H1 (cell line): ENCODE measurements at regions not wholly inside any gene's neighbourhood (a gene's known extent, or its start where the extent isn't known, plus 50 kb on each side); places are given as distances from the start of the nearest gene placed in this dataset.

Experiments used
- CTCF ChIA-PET: fragments of 300-600 bp; sonication (Branson Sonifier 250); formaldehyde crosslinking; loops from one replicate; lab custom pipeline; 2021; ENCODE audit not compliant: partially characterized antibody; lab: Charles Lee
- POLR2A ChIA-PET: fragments of 300-600 bp; sonication (Branson Sonifier 250); formaldehyde crosslinking; loops from one replicate; lab custom pipeline; 2021; ENCODE audit warnings: inconsistent platforms; ENCODE audit not compliant: partially characterized antibody; lab: Charles Lee
- DNase-seq, 2 experiments: peaks; one replicate each; pipeline versions ENCODE4 v3.0.0 to v3.0.0-alpha.2; 2010 to 2022; ENCODE audit warnings: low spot score in 2 of 2, low read depth in 1 of 2, mixed read lengths in 1 of 2
- FAIRE-seq: peaks from 2 replicates; lab custom pipeline; 2011; peaks lifted over from hg19 to GRCh38; lab: Jason Lieb, UNC
- H2AFZ ChIP-seq: 2 replicates; pipeline ENCODE4 v1.8.1; 2012; ENCODE audit warnings: low read length, inconsistent platforms
- H2AK5ac ChIP-seq: 2 replicates; pipeline ENCODE4 v1.6.1; 2013; ENCODE audit warnings: low read depth, low read length
- H2BK120ac ChIP-seq: replicated peaks from 2 replicates; pipeline ENCODE3; 2013; ENCODE audit warnings: low read depth, low read length, inconsistent platforms
- H2BK12ac ChIP-seq: 2 replicates; pipeline ENCODE4 v1.6.1; 2013; ENCODE audit warnings: low read depth, low read length
- H2BK15ac ChIP-seq: 2 replicates; pipeline ENCODE4 v1.6.1; 2013; ENCODE audit warnings: low read length
- H2BK20ac ChIP-seq: 2 replicates; pipeline ENCODE4 v1.6.1; 2013; ENCODE audit warnings: low read length
- H2BK5ac ChIP-seq: 2 replicates; pipeline ENCODE4 v1.6.1; 2013; ENCODE audit warnings: low read depth, low read length
- H3K14ac ChIP-seq: 2 replicates; pipeline ENCODE4 v1.6.1; 2013; ENCODE audit warnings: inconsistent platforms; ENCODE audit not compliant: insufficient read length
- H3K18ac ChIP-seq: 2 replicates; pipeline ENCODE4 v1.6.1; 2013; ENCODE audit warnings: low read length; ENCODE audit errors: extremely low read depth
- H3K23ac ChIP-seq: 2 replicates; pipeline ENCODE4 v1.6.1; 2013; ENCODE audit warnings: inconsistent platforms; ENCODE audit not compliant: insufficient read length
- H3K23me2 ChIP-seq: 2 replicates; pipeline ENCODE4 v1.6.1; 2013; ENCODE audit warnings: low read depth, low read length
- H3K27ac ChIP-seq: 2 replicates; pipeline ENCODE4 v1.6.1; 2011; ENCODE audit warnings: low read depth, low read length, inconsistent platforms
- H3K27me3 ChIP-seq, 4 experiments: replicated peaks in 1 of 4; 1 replicate in 1 of 4; 2 replicates in 3 of 4; pipeline versions ENCODE4 v1.6.1 to v1.8.1; 2011 to 2013; ENCODE audit warnings: low read length in 3 of 4, mild to moderate bottlenecking in 3 of 4, inconsistent platforms in 2 of 4, mixed read lengths in 2 of 4, moderate library complexity in 1 of 4; ENCODE audit not compliant: control insufficient read depth in 3 of 4, insufficient read depth in 3 of 4; ENCODE audit errors: extremely low read depth in 1 of 4
- H3K36me3 ChIP-seq, 4 experiments: 2 replicates each; pipeline versions ENCODE4 v1.6.1 to v1.8.1; 2011 to 2013; ENCODE audit warnings: mild to moderate bottlenecking in 4 of 4, low read length in 3 of 4, moderate library complexity in 2 of 4, control low read depth in 1 of 4, inconsistent platforms in 1 of 4; ENCODE audit not compliant: insufficient read depth in 4 of 4, control insufficient read depth in 2 of 4
- H3K4ac ChIP-seq: replicated peaks from 2 replicates; pipeline ENCODE3; 2013; ENCODE audit warnings: low read length, low read depth, mixed read lengths, inconsistent platforms; ENCODE audit not compliant: insufficient read length
- H3K4me1 ChIP-seq, 4 experiments: replicated peaks in 1 of 4; 1 replicate in 1 of 4; 2 replicates in 3 of 4; pipeline versions ENCODE4 v1.6.1 to v1.8.1; 2011 to 2013; ENCODE audit warnings: low read length in 3 of 4, inconsistent platforms in 2 of 4, mixed read lengths in 1 of 4; ENCODE audit not compliant: insufficient read depth in 4 of 4, control insufficient read depth in 3 of 4
- H3K4me2 ChIP-seq, 2 experiments: 2 replicates each; pipeline versions ENCODE4 v1.6.1 to v1.8.1; 2011 to 2013; ENCODE audit warnings: low read depth in 2 of 2, low read length in 2 of 2, control low read depth in 1 of 2, inconsistent platforms in 1 of 2, mild to moderate bottlenecking in 1 of 2; ENCODE audit not compliant: insufficient read depth in 1 of 2
- H3K4me3 ChIP-seq, 4 experiments: fragments of 200-600, 300-600 bp in 1 of 4; sonication (generic), shearing (Covaris generic), sonication (Bioruptor Twin) in 1 of 4; 2 replicates each; pipeline versions ENCODE4 v1.5.1 to v1.8.1; 2011 to 2016; ENCODE audit warnings: low read length in 4 of 4, low read depth in 3 of 4, control low read depth in 2 of 4, inconsistent platforms in 2 of 4, mild to moderate bottlenecking in 2 of 4, mixed read lengths in 1 of 4, moderate library complexity in 1 of 4; ENCODE audit not compliant: insufficient read depth in 2 of 4; ENCODE audit errors: extremely low read depth in 1 of 4
- H3K56ac ChIP-seq: replicated peaks from 2 replicates; pipeline ENCODE3; 2013; ENCODE audit warnings: low read depth, mild to moderate bottlenecking, mixed read lengths, low read length, inconsistent platforms; ENCODE audit not compliant: insufficient read length
- H3K79me1 ChIP-seq: 2 replicates; pipeline ENCODE4 v1.6.1; 2013; ENCODE audit warnings: low read depth, low read length, control low read depth
- H3K79me2 ChIP-seq, 2 experiments: 2 replicates each; pipeline versions ENCODE4 v1.6.1 to v1.8.1; 2012 to 2013; ENCODE audit warnings: low read length in 2 of 2, mild to moderate bottlenecking in 2 of 2, inconsistent platforms in 1 of 2; ENCODE audit not compliant: insufficient read depth in 2 of 2, control insufficient read depth in 1 of 2
- H3K9ac ChIP-seq, 4 experiments: replicated peaks in 1 of 4; 1 replicate in 1 of 4; 2 replicates in 3 of 4; pipeline versions ENCODE4 v1.6.1 to v1.8.1; 2011 to 2013; ENCODE audit warnings: low read depth in 3 of 4, low read length in 3 of 4, control low read depth in 2 of 4, mild to moderate bottlenecking in 2 of 4, moderate library complexity in 2 of 4, inconsistent platforms in 1 of 4; ENCODE audit errors: extremely low read depth in 1 of 4
- H3K9me3 ChIP-seq, 2 experiments: 2 replicates each; pipeline versions ENCODE4 v1.6.1 to v1.8.1; 2012 to 2013; ENCODE audit warnings: mild to moderate bottlenecking in 2 of 2, moderate library complexity in 2 of 2, control low read depth in 1 of 2, inconsistent platforms in 1 of 2, low read depth in 1 of 2, low read length in 1 of 2, mixed read lengths in 1 of 2; ENCODE audit not compliant: insufficient read depth in 2 of 2
- H4K20me1 ChIP-seq, 2 experiments: replicated peaks in 1 of 2; 2 replicates each; pipeline versions ENCODE3 to v1.8.1; 2011 to 2013; ENCODE audit warnings: inconsistent platforms in 2 of 2, low read length in 2 of 2, mild to moderate bottlenecking in 1 of 2; ENCODE audit not compliant: insufficient read depth in 2 of 2, control insufficient read depth in 1 of 2
- H4K5ac ChIP-seq: 2 replicates; pipeline ENCODE4 v1.6.1; 2013; ENCODE audit warnings: low read length, low read depth, mixed read lengths, inconsistent platforms; ENCODE audit not compliant: insufficient read length
- H4K8ac ChIP-seq: 2 replicates; pipeline ENCODE4 v1.8.0; 2013; ENCODE audit warnings: mild to moderate bottlenecking, moderate library complexity, low read length, inconsistent platforms; ENCODE audit not compliant: insufficient read depth; ENCODE audit errors: extremely low read depth
- H4K91ac ChIP-seq: replicated peaks from 2 replicates; pipeline ENCODE3; 2013; ENCODE audit warnings: low read length, mixed read lengths, inconsistent platforms; ENCODE audit not compliant: insufficient read length
- HDAC2 ChIP-seq, 2 experiments: fragments of 300-600 bp in 1 of 2; sonication (generic) in 1 of 2; IDR thresholded peaks; 2 replicates each; pipeline ENCODE4 v1.6.1; 2011 to 2012; ENCODE audit warnings: low read depth in 2 of 2, low read length in 2 of 2, mild to moderate bottlenecking in 2 of 2, moderate library complexity in 2 of 2, borderline replicate concordance in 1 of 2, inconsistent platforms in 1 of 2
- WGBS, 2 experiments: shearing (Covaris generic) in 1 of 2; methylation state at CpG; one replicate each; pipeline versions ENCODE4 v1.1.6 to v1.1.7; 2013 to 2015; ENCODE audit warnings: low lambda C conversion rate in 2 of 2, mixed read lengths in 2 of 2, inconsistent platforms in 1 of 2, low coverage in 1 of 2, missing lambda C conversion rate in 1 of 2; ENCODE audit not compliant: insufficient replicate concordance in 2 of 2, insufficient coverage in 1 of 2, insufficient read length in 1 of 2; ENCODE audit errors: extremely low coverage in 1 of 2, missing lambda C conversion rate in 1 of 2; 5-methylcytosine and 5-hydroxymethylcytosine counted together

GRCh38 chrX:39165185-39165584, 363.9 kb downstream of the MID1IP1 start:
- DNase-seq (no peak), FAIRE-seq (no peak)
- WGBS, 2 experiments: no CpG with 5 or more reads among the region's 1 CpG
- Histone ChIP-seq H2BK120ac (no peak overlapping the region), H3K36me3 (no peaks in the 10 kb centered on the region), H3K9me3 (no peaks in the 10 kb centered on the region), H3K23ac (no peak overlapping the region), H2BK12ac (no peak overlapping the region), H3K4me3 (no peak overlapping the region), H3K27ac (no peak overlapping the region), H3K14ac (no peak overlapping the region), H3K18ac (no peak overlapping the region), H2BK20ac (no peak overlapping the region), H2AFZ (no peak overlapping the region), H4K91ac (no peak overlapping the region), H3K4ac (no peak overlapping the region), H3K56ac (no peak overlapping the region), H2AK5ac (no peak overlapping the region), H3K23me2 (peaks cover 5% of the 10 kb centered on the region; the same call in 1 of the 2 replicates), H3K4me2 (no peak overlapping the region), H3K79me2 (no peaks in the 10 kb centered on the region), H4K8ac (no peak overlapping the region), H3K79me1 (no peaks in the 10 kb centered on the region), H3K27me3 (peaks cover 0 to 17% (median 3%) of the 10 kb centered on the region in 4 experiments; a peak in 4 of 7 replicates), H3K9ac (no peak overlapping the region), H4K20me1 (no peaks in the 10 kb centered on the region), H2BK15ac (no peak overlapping the region), H2BK5ac (no peak overlapping the region), H4K5ac (no peak overlapping the region), H3K4me1 (no peaks in the 10 kb centered on the region)
- ChIA-PET CTCF (no interaction called here), POLR2A (no interaction called here)
- no peak for TF ChIP-seq HDAC2 (IDR thresholded peaks at IDR 0.05; ENCODE audit: borderline replicate concordance in 1 of 2, low read depth in 2 of 2, low read length in 2 of 2)
